ENCODE measurements at regions not wholly inside any gene's neighbourhood (a gene's known extent, or its start where the extent isn't known, plus 50 kb on each side); places are given as distances from the start of the nearest gene placed in this dataset.

GRCh38 chr4:117478702-117479101 is 393.3 kb upstream of the TRAM1L1 start:
- TF ChIP-seq POLR2A (IDR thresholded peaks at IDR 0.05) (no peak), CTCF (IDR thresholded peaks at IDR 0.05) (no peak)
